Psoas muscle (tissue), 7 donors: ENCODE measurements at regions not wholly inside any gene's neighbourhood (a gene's known extent, or its start where the extent isn't known, plus 50 kb on each side); places are given as distances from the start of the nearest gene placed in this dataset.
"Not testable (repeated sequence)": the region's sequence is repeated elsewhere in the genome, so short reads cannot be mapped to it uniquely, and the experiment has no call there.

ENCODE experiments used
- ATAC-seq, 4 donors: fragments of 200-7000 bp; cut with Tn5 transposase; one replicate each; pipeline ENCODE4 v1.9.1; 2020; ENCODE audit warnings: moderate library complexity in 3 of 4, mild to moderate bottlenecking in 2 of 4
- DNase-seq, 2 donors: peaks; one replicate each; pipeline ENCODE4 v3.0.0-alpha.2; 2020
- H3K27ac ChIP-seq: fragments of 200-600 bp; one replicate; pipeline ENCODE4 v1.8.0; 2022
- H3K27me3 ChIP-seq, 3 donors: fragments of 200-600 bp in 1 of 3; one replicate each; pipeline versions ENCODE4 v1.6.1 to v1.8.0; 2013 to 2022; ENCODE audit warnings: low read length in 2 of 3, mild to moderate bottlenecking in 2 of 3, moderate library complexity in 1 of 3; ENCODE audit not compliant: insufficient read depth in 3 of 3
- H3K36me3 ChIP-seq, 2 donors: fragments of 200-600 bp in 1 of 2; one replicate each; pipeline versions ENCODE4 v1.6.1 to v1.8.0; 2013 to 2022; ENCODE audit warnings: low read depth in 1 of 2, mild to moderate bottlenecking in 1 of 2, moderate library complexity in 1 of 2; ENCODE audit not compliant: insufficient read depth in 1 of 2
- H3K4me1 ChIP-seq: fragments of 200-600 bp; one replicate; pipeline ENCODE4 v1.8.0; 2022
- H3K4me3 ChIP-seq: fragments of 200-600 bp; one replicate; pipeline ENCODE4 v1.8.0; 2022; ENCODE audit warnings: mild to moderate bottlenecking
- H3K9me3 ChIP-seq: fragments of 200-600 bp; one replicate; pipeline ENCODE4 v1.8.0; 2022
- CTCF ChIP-seq: fragments of 200-600 bp; IDR thresholded peaks from one replicate; pipeline ENCODE4 v1.8.0; 2022; ENCODE audit warnings: antibody characterized with exemption
- WGBS, 3 donors: extraction: QIAGEN DNeasy Blood & Tissue Kit; methylation state at CpG; one replicate each; pipeline versions ENCODE4 v1.1.6 to v1.1.7; 2013; 5-methylcytosine and 5-hydroxymethylcytosine counted together
- intact Hi-C, 2 donors: fragments of 100-400 bp; cut with DNase I; formaldehyde crosslinking; loops; one replicate each; pipeline versions ENCODE4 v1.11.0 to v1.14.2; 2022
- donor health status: healthy with polysubstance abuse.
- donor health status: DM: no; HTN: no; CAD: no; lungs with moderate emphysema.
- donor health status: Bipolar disorder and iron deficiency.
- donor health status: healthy.
- donor health status: DM: yes; HTN: yes; CAD: no.
- donor health status: DM: no; HTN: no; CAD: no.
- donor health status: DM: yes; HTN: yes; CAD: no.

GRCh38 chr16:25608002-25608401, 83.8 kb upstream of the HS3ST4 start:
- H3K9me3 ChIP-seq: no peaks in the 10 kb centered on the region
- peaks cover 0 to 4% (median 0%) of the 10 kb centered on the region in 3 donors for H3K27me3 ChIP-seq
- no peak overlapping the region for H3K4me3 ChIP-seq
- DNase-seq (no peak), ATAC-seq (no peak)
- no peaks in the 10 kb centered on the region for H3K36me3 ChIP-seq
- no peak for TF ChIP-seq CTCF
- no peaks in the 10 kb centered on the region for H3K4me1 ChIP-seq
- intact Hi-C loops: no loop called here
- 57 to 62% (median 61%) methylated on average over 9 of the region's 9 CpGs for WGBS, 3 donors
- no peak overlapping the region for H3K27ac ChIP-seq

GRCh38 chr16:25606069-25606468, 85.7 kb upstream of the HS3ST4 start:
- Histone ChIP-seq H3K4me1 (no peaks in the 10 kb centered on the region), H3K27me3 (peaks cover 0 to 4% (median 0%) of the 10 kb centered on the region in 3 donors), H3K9me3 (no peaks in the 10 kb centered on the region), H3K27ac (no peak overlapping the region), H3K36me3 (no peaks in the 10 kb centered on the region), H3K4me3 (no peak overlapping the region)
- DNase-seq (no peak), ATAC-seq (no peak)
- intact Hi-C loops: no loop called here
- no peak for TF ChIP-seq CTCF
- 68 to 77% (median 74%) methylated on average over 6 of the region's 6 CpGs for WGBS, 3 donors

GRCh38 chr16:25605381-25605780, 86.4 kb upstream of the HS3ST4 start:
- H3K36me3 ChIP-seq: no peaks in the 10 kb centered on the region
- no peak for TF ChIP-seq CTCF
- peaks cover 0 to 4% (median 0%) of the 10 kb centered on the region in 3 donors for H3K27me3 ChIP-seq
- WGBS, 3 donors: 24 to 32% (median 28%) methylated on average over 2 of the region's 2 CpGs
- H3K27ac ChIP-seq: no peak overlapping the region
- no peaks in the 10 kb centered on the region for H3K9me3 ChIP-seq
- no peak overlapping the region for H3K4me3 ChIP-seq
- H3K4me1 ChIP-seq: no peaks in the 10 kb centered on the region
- DNase-seq (no peak), ATAC-seq (no peak)
- intact Hi-C loops: no loop called here

- H3K9me3 ChIP-seq, H3K4me3 ChIP-seq, H3K36me3 ChIP-seq, intact Hi-C loops, H3K27me3 ChIP-seq, H3K4me1 ChIP-seq, DNase-seq, ATAC-seq, H3K27ac ChIP-seq: not testable (repeated sequence)
- 57 to 73% (median 66%) methylated on average over 1 of the region's 2 CpGs for WGBS, 3 donors
Observed at GRCh38 chr16:25601306-25601705, 90.5 kb upstream of the HS3ST4 start.

- Histone ChIP-seq H3K27me3 (no peaks in the 10 kb centered on the region), H3K36me3 (no peaks in the 10 kb centered on the region), H3K4me3 (no peak overlapping the region), H3K27ac (no peak overlapping the region), H3K9me3 (no peaks in the 10 kb centered on the region), H3K4me1 (no peaks in the 10 kb centered on the region)
- no peak for DNase-seq
- intact Hi-C loops: no loop called here
- no peak for TF ChIP-seq CTCF
- no peak for ATAC-seq
- 79 to 90% (median 87%) methylated on average over 2 of the region's 2 CpGs for WGBS, 3 donors
Observed at GRCh38 chr16:25596194-25596593, 95.6 kb upstream of the HS3ST4 start.
